ENCODE measurements at regions not wholly inside any gene's neighbourhood (a gene's known extent, or its start where the extent isn't known, plus 50 kb on each side); places are given as distances from the start of the nearest gene placed in this dataset.

DNA sequence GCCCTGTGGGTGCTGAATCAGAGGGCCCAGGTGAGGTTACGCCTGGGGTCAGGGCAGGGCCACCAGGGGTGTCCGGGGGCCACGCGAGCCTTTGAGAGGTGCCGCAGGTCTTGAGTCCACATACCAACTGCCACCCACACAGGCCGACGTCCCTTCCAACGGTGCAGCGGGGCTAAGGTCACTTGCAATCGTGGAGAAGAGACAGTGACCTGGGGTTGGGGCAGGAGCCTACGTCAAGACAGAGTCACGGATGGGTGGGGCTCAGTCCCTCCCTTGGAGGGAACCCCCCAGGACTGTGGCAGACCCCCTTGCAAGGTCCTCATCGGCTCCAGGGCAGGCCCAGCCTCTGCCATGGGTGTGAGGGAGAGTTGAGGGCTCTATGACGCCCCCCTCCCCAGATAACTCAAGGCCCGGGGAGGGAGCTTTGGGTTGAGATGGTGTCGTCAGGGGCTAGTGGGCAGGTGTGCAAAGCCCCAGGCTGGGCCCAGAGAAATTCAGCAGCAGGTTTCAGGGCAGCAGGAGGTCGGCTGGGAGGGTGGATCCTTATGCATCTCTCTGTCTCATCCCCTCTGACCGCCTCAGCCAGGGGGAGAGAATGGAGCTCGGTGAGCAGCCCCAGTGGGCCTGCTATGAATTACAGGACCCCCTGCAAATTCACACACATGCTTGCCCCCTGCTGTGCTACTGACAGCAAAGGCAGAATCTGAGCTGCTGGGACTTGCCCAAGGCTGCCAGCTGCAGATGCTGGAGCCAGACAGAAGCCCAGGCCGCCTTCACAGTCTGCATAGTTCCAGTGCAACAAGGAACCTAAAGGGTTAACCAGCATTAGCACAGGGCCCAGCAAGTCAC is 60.0 kb downstream of the MYEOV start:
- Histone ChIP-seq H3K27me3 (ENCODE audit: control insufficient read depth in 3 of 3, insufficient read depth in 3 of 3, low read length in 2 of 3) (no peaks in the 10 kb centered on the region), H3K4me1 (ENCODE audit: control insufficient read depth in 5 of 5, insufficient read depth in 5 of 5, low read length in 5 of 5) (peaks cover 0 to 11% (median 5%) of the 10 kb centered on the region in 5 donors), H3K36me3 (ENCODE audit: control insufficient read depth in 4 of 4, insufficient read depth in 4 of 4, low read length in 4 of 4) (no peaks in the 10 kb centered on the region), H3K9me3 (ENCODE audit: control insufficient read depth in 4 of 4, insufficient read depth in 3 of 4, low read length in 3 of 4) (peaks cover 0 to 2% (median 0%) of the 10 kb centered on the region in 4 donors), H3K9ac (ENCODE audit: insufficient read depth in 1 of 2, low read length in 2 of 2) (no peak overlapping the region), H3K4me3 (no peak overlapping the region), H3K27ac (ENCODE audit: low read depth in 1 of 2, low read length in 1 of 2) (no peak overlapping the region)
- 94 to 95% methylated on average over 20 of the region's 20 CpGs for whole genome bisulfite sequencing, 2 donors
- TF ChIP-seq, protein P1, sequence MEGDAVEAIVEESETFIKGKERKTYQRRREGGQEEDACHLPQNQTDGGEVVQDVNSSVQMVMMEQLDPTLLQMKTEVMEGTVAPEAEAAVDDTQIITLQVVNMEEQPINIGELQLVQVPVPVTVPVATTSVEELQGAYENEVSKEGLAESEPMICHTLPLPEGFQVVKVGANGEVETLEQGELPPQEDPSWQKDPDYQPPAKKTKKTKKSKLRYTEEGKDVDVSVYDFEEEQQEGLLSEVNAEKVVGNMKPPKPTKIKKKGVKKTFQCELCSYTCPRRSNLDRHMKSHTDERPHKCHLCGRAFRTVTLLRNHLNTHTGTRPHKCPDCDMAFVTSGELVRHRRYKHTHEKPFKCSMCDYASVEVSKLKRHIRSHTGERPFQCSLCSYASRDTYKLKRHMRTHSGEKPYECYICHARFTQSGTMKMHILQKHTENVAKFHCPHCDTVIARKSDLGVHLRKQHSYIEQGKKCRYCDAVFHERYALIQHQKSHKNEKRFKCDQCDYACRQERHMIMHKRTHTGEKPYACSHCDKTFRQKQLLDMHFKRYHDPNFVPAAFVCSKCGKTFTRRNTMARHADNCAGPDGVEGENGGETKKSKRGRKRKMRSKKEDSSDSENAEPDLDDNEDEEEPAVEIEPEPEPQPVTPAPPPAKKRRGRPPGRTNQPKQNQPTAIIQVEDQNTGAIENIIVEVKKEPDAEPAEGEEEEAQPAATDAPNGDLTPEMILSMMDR (IDR thresholded peaks at IDR 0.05; ENCODE audit: control extremely low read depth, extremely low read depth): no peak
- DNase-seq: no peak
- no peak for ATAC-seq (ENCODE audit: insufficient read depth, low FRiP score)

DNA sequence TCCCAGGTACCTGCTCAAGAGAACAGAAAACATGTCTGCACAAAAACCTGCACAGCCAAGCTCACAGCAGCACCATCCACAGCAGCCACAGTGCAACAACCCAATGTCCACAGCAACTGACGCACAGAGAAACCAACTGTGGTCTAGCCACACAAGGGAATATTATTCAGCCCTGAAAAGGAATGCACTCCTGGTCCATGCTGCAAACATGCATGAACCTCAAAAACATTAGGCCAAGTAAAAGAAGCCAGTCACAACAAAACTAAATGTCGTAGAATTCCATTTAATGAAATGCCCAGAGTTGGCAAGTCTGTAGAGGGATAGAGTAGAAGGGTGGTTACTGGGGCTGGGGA is 60.6 kb downstream of the MYEOV start:
- no peak overlapping the region for H3K9ac ChIP-seq (ENCODE audit: insufficient read depth in 1 of 2, low read length in 2 of 2)
- DNase-seq (no peak), ATAC-seq (ENCODE audit: insufficient read depth, low FRiP score) (no peak)
- WGBS, 2 donors: 69 to 94% methylated on average over 2 of the region's 2 CpGs
- H3K4me1 ChIP-seq (ENCODE audit: control insufficient read depth in 5 of 5, insufficient read depth in 5 of 5, low read length in 5 of 5): peaks cover 0 to 11% (median 5%) of the 10 kb centered on the region in 5 donors
- H3K27ac ChIP-seq (ENCODE audit: low read depth in 1 of 2, low read length in 1 of 2): no peak overlapping the region
- TF ChIP-seq, protein P1 (IDR thresholded peaks at IDR 0.05; ENCODE audit: control extremely low read depth, extremely low read depth): no peak
- H3K27me3 ChIP-seq (ENCODE audit: control insufficient read depth in 3 of 3, insufficient read depth in 3 of 3, low read length in 2 of 3): no peaks in the 10 kb centered on the region
- H3K9me3 ChIP-seq (ENCODE audit: control insufficient read depth in 4 of 4, insufficient read depth in 3 of 4, low read length in 3 of 4): peaks cover 0 to 5% (median under 1%) of the 10 kb centered on the region in 4 donors
- no peaks in the 10 kb centered on the region for H3K36me3 ChIP-seq (ENCODE audit: control insufficient read depth in 4 of 4, insufficient read depth in 4 of 4, low read length in 4 of 4)
- H3K4me3 ChIP-seq: no peak overlapping the region

DNA sequence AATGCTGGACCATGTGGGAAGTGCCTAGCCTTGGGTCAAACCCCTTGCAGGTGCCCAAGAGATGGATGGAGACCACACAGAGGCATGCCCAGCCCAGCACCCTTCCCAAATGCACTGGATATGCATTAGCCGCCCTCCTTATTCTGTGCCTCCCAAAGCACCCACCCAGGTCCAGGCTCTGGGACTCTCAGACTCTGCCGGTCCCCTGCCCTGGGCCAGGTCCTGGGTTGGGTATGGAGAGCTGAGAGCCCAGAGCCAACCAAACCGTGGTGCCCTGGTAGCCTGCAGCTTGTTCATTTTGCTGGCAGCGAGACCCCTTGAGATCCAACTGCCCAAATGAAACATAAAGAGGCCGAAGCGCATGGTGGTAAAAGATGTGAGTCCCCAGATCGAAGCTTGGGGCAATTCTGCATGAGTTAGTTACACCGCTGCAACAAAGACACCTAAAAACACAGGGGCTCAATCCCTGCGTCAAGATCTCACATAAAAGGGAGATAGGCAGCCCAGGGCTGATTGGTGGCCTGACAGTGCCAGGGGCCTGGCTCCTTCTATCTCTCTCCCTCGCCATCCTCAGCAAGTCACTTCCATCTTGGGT is 61.5 kb downstream of the MYEOV start:
- peaks cover 0 to 8% (median 6%) of the 10 kb centered on the region in 4 donors for H3K9me3 ChIP-seq (ENCODE audit: control insufficient read depth in 4 of 4, insufficient read depth in 3 of 4, low read length in 3 of 4)
- H3K36me3 ChIP-seq (ENCODE audit: control insufficient read depth in 4 of 4, insufficient read depth in 4 of 4, low read length in 4 of 4): no peaks in the 10 kb centered on the region
- ATAC-seq (ENCODE audit: insufficient read depth, low FRiP score) (no peak), DNase-seq (peak in 1 of 3 donors; percentile 7)
- no peak overlapping the region for H3K9ac ChIP-seq (ENCODE audit: insufficient read depth in 1 of 2, low read length in 2 of 2)
- 90 to 93% methylated on average over 10 of the region's 10 CpGs for WGBS, 2 donors
- TF ChIP-seq, protein P1 (IDR thresholded peaks at IDR 0.05; ENCODE audit: control extremely low read depth, extremely low read depth): no peak
- H3K27ac ChIP-seq (ENCODE audit: low read depth in 1 of 2, low read length in 1 of 2): no peak overlapping the region
- H3K4me3 ChIP-seq: no peak overlapping the region
- no peaks in the 10 kb centered on the region for H3K27me3 ChIP-seq (ENCODE audit: control insufficient read depth in 3 of 3, insufficient read depth in 3 of 3, low read length in 2 of 3)
- H3K4me1 ChIP-seq (ENCODE audit: control insufficient read depth in 5 of 5, insufficient read depth in 5 of 5, low read length in 5 of 5): peaks cover 0 to 13% (median 5%) of the 10 kb centered on the region in 5 donors

Measured in lung (tissue), 11 donors.